Activated B cell treated with CpG ODN at 0.5 μM for 24 hours (primary cell): ENCODE measurements at regions not wholly inside any gene's neighbourhood (a gene's known extent, or its start where the extent isn't known, plus 50 kb on each side); places are given as distances from the start of the nearest gene placed in this dataset.

ENCODE experiments used
- ATAC-seq: fragments of 200-7000 bp; cut with Tn5 transposase; one replicate; pipeline ENCODE4 v1.10.0; 2021; ENCODE audit warnings: low read depth, mild to moderate bottlenecking, moderate library complexity
- CTCF ChIA-PET: fragments of 350-600 bp; sonication (Branson Sonifier 250); formaldehyde crosslinking; loops from one replicate; lab custom pipeline; 2021; ENCODE audit warnings: antibody characterized with exemption; lab: Charles Lee
- POLR2A ChIA-PET: fragments of 350-600 bp; sonication (Branson Sonifier 250); formaldehyde crosslinking; loops from one replicate; lab custom pipeline; 2021; ENCODE audit warnings: antibody characterized with exemption; lab: Charles Lee
- DNase-seq: peaks from one replicate; pipeline ENCODE4 v3.0.0; 2022
- H3K27ac Mint-ChIP-seq: one replicate; pipeline ENCODE4 v1.8.0; 2020; ENCODE audit warnings: mixed read lengths
- H3K27me3 Mint-ChIP-seq: one replicate; pipeline ENCODE4 v1.8.0; 2021; ENCODE audit warnings: mixed read lengths
- H3K36me3 Mint-ChIP-seq: one replicate; pipeline ENCODE4 v1.8.0; 2021; ENCODE audit warnings: low read depth, mixed read lengths
- H3K4me1 Mint-ChIP-seq: one replicate; pipeline ENCODE4 v1.8.0; 2021; ENCODE audit warnings: mixed read lengths
- H3K4me3 Mint-ChIP-seq: one replicate; pipeline ENCODE4 v1.8.0; 2020; ENCODE audit warnings: mild to moderate bottlenecking, mixed read lengths
- H3K9me3 Mint-ChIP-seq: one replicate; pipeline ENCODE4 v1.8.0; 2020; ENCODE audit warnings: mixed read lengths
- intact Hi-C: fragments of 100-400 bp; cut with micrococcal nuclease; formaldehyde crosslinking; loops from one replicate; pipeline ENCODE4 v1.15.1; 2024
- TF ChIP-seq, protein P1 (sequence below): fragments of 200-600 bp; IDR thresholded peaks from one replicate; pipeline ENCODE4 v1.8.0; 2022; ENCODE audit warnings: antibody characterized with exemption, mild to moderate bottlenecking

DNA sequence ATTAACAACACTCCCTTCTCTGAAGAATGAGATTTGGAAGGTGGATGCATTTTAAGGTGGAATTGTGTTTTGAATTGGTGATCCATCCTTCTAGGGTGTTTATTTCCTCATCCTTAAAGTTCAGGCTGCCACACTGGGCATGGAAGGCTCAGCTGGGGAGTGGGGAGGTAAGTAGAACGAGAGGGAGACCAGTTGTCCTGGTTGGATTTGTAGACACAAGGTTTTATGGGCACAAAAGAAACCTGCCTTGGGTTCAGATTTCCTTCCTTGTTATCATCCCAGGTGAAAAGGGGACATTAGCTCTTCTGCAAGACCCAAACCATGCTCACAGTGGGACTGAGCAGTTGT, 101.0 kb upstream of the SIX3 start:
- Mint-ChIP-seq H3K4me3 (no peak overlapping the region), H3K36me3 (no peaks in the 10 kb centered on the region), H3K27ac (no peak overlapping the region), H3K9me3 (no peaks in the 10 kb centered on the region), H3K27me3 (peaks cover 22% of the 10 kb centered on the region), H3K4me1 (no peaks in the 10 kb centered on the region)
- ChIA-PET CTCF (no interaction called here), POLR2A (no interaction called here)
- DNase-seq = no peak
- TF ChIP-seq, protein P1, sequence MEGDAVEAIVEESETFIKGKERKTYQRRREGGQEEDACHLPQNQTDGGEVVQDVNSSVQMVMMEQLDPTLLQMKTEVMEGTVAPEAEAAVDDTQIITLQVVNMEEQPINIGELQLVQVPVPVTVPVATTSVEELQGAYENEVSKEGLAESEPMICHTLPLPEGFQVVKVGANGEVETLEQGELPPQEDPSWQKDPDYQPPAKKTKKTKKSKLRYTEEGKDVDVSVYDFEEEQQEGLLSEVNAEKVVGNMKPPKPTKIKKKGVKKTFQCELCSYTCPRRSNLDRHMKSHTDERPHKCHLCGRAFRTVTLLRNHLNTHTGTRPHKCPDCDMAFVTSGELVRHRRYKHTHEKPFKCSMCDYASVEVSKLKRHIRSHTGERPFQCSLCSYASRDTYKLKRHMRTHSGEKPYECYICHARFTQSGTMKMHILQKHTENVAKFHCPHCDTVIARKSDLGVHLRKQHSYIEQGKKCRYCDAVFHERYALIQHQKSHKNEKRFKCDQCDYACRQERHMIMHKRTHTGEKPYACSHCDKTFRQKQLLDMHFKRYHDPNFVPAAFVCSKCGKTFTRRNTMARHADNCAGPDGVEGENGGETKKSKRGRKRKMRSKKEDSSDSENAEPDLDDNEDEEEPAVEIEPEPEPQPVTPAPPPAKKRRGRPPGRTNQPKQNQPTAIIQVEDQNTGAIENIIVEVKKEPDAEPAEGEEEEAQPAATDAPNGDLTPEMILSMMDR = no peak
- ATAC-seq = no peak
- intact Hi-C loops = no loop called here

DNA sequence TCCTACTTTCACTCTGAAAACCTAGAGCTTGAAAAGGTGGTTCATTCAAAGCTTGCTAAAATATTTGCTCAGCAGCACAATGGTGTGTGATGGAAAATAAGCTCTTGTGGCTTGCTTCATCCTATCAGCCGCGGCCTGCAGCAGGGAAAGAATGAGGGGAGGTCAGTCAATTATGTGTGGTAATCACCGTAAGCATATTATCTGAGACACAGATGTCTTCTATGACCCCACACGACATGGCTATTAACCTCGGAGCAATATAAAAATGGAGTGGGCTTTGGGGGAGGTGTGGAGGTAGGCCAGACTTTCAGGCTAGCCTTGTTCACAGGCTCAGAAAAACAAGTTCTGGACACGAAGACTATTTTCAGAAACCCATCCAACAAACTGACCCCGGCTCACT, 98.4 kb upstream of the SIX3 start:
- H3K27ac Mint-ChIP-seq = no peak overlapping the region
- H3K4me1 Mint-ChIP-seq = no peaks in the 10 kb centered on the region
- peaks cover 27% of the 10 kb centered on the region for H3K27me3 Mint-ChIP-seq
- CTCF ChIA-PET = no interaction called here
- no peak overlapping the region for H3K4me3 Mint-ChIP-seq
- no peaks in the 10 kb centered on the region for H3K36me3 Mint-ChIP-seq
- TF ChIP-seq, protein P1 = no peak
- intact Hi-C loops = no loop called here
- POLR2A ChIA-PET = no interaction called here
- ATAC-seq = no peak
- DNase-seq = no peak
- no peaks in the 10 kb centered on the region for H3K9me3 Mint-ChIP-seq

DNA sequence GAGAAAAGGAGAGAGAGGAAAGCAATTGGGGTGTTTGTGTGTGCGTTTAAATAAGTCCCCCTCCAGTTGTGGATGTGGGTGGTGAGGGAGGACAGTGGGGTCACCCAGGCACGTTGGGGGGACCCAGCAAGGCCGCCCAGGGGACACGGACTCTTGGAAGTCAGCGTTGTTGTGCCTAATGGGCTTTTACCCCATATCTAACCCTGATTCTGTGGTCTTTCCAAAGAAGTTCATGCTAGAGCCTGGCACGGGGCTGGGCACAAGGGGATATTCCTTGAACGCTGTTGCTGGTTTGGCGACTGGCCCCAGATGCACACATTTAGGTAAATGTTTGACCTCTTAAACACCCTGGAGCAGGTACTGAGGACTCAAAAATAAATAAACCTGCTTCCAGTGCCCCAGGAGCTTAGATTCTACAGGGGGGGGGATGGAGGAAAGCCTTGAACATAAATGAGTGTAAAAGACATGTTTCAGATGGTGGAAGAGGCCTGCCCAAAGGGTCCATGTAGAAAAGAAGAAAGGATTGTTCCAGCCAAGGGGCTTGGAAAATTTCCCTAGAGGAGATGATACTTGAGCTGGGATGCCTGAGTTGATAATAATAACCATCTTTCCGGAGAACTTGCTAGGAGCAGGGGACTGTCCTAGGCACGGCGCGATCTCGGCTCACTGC, 97.7 kb upstream of the SIX3 start:
- POLR2A ChIA-PET = no interaction called here
- Mint-ChIP-seq H3K9me3 (no peaks in the 10 kb centered on the region), H3K27me3 (peaks cover 30% of the 10 kb centered on the region), H3K27ac (no peak overlapping the region), H3K4me1 (no peaks in the 10 kb centered on the region), H3K4me3 (no peak overlapping the region), H3K36me3 (no peaks in the 10 kb centered on the region)
- TF ChIP-seq, protein P1 = no peak
- CTCF ChIA-PET = no interaction called here
- ATAC-seq (no peak), DNase-seq (no peak)
- intact Hi-C loops = no loop called here

DNA sequence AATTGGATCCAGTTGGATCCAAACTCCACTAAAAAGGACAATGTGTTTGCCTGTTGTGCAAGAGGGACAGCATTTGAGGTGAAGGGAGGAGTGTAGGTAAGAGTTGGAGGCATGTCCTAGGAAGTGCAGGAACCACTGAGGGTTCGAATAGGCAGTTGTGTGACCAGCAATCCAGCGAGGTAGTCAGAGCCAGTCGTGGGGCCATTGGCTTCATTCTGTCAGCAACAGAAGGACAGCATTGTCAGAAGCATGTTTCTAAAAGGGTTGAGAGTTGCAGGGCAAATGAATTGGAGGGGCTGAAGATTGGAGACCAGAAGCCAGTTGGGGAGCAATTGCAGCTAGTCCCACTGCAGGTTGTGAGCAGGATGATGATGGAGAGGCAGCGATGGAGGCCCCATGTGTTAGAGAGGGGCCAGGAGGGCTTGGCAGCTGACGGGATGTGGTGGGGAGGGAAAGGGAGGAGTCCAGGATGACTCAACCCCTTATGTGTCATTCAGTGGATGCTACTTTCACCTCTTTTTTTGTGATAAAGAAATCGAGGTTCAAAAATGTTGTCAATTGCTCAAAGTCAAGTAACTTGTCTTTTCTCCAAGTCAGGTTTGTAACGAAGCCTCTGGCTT, 96.7 kb upstream of the SIX3 start:
- no peak overlapping the region for H3K27ac Mint-ChIP-seq
- no peaks in the 10 kb centered on the region for H3K36me3 Mint-ChIP-seq
- H3K9me3 Mint-ChIP-seq = no peaks in the 10 kb centered on the region
- DNase-seq (no peak), ATAC-seq (no peak)
- intact Hi-C loops = no loop called here
- TF ChIP-seq, protein P1 = no peak
- ChIA-PET POLR2A (no interaction called here), CTCF (no interaction called here)
- H3K27me3 Mint-ChIP-seq = peaks cover 39% of the 10 kb centered on the region
- no peaks in the 10 kb centered on the region for H3K4me1 Mint-ChIP-seq
- H3K4me3 Mint-ChIP-seq = no peak overlapping the region

DNA sequence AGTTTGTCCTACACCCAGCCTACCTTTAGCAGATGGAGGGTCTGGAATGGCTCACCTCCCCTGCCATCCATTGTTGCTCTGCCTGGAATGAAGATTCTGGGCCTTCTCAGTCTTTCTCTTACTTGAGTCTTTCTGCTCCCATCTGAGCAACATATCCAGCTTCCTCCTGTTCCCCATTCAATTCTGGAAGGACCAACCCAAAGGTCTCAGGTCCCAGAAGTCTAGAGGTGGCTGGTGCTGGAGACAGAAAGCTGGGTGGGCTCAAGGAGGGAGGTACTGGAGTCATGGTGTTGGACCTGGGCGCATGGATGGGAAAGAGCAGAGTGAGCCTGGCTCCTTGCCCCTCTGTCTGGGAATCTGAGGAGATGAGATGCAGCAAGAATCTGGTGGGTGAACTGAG, 93.5 kb upstream of the SIX3 start:
- POLR2A ChIA-PET = no interaction called here
- CTCF ChIA-PET = no interaction called here
- Mint-ChIP-seq H3K27me3 (peaks cover 36% of the 10 kb centered on the region), H3K27ac (no peak overlapping the region), H3K36me3 (no peaks in the 10 kb centered on the region), H3K4me3 (no peak overlapping the region), H3K4me1 (no peaks in the 10 kb centered on the region), H3K9me3 (no peaks in the 10 kb centered on the region)
- intact Hi-C loops = no loop called here
- TF ChIP-seq, protein P1 = no peak
- ATAC-seq = no peak
- DNase-seq = no peak
